Gastroesophageal sphincter (tissue), 2 donors: ENCODE measurements at regions not wholly inside any gene's neighbourhood (a gene's known extent, or its start where the extent isn't known, plus 50 kb on each side); places are given as distances from the start of the nearest gene placed in this dataset.

ENCODE experiments used
- POLR2A ChIP-seq, 2 donors: fragments of 450-650 bp; IDR thresholded peaks; one replicate each; pipeline ENCODE4 v1.6.1; 2017; ENCODE audit warnings: antibody characterized with exemption in 2 of 2, mild to moderate bottlenecking in 2 of 2, moderate library complexity in 1 of 2
- POLR2AphosphoS5 ChIP-seq: sonication (generic); formaldehyde crosslinking; IDR thresholded peaks from one replicate; pipeline ENCODE4 v1.6.1; 2017; ENCODE audit warnings: antibody characterized with exemption

- TF ChIP-seq POLR2A (IDR thresholded peaks at IDR 0.05) = no peak
- no peak for TF ChIP-seq POLR2AphosphoS5
These were observed 66.8 kb upstream of the SLC25A33 start for GRCh38 chr1:9472386-9473031.
